Stimulated activated naive B cell treated with anti-CD40 and anti-IgM and Interleukin-4, amounts not matched to agents 10 μg/mL and 1 μg/mL and 100 μg/mL, for 72 hours (primary cell): ENCODE measurements at regions not wholly inside any gene's neighbourhood (a gene's known extent, or its start where the extent isn't known, plus 50 kb on each side); places are given as distances from the start of the nearest gene placed in this dataset.

Experiments used
- ATAC-seq, 2 donors: fragments of 150-1000 bp; cut with Tn5 transposase; replicated peaks; 2 replicates each; pipeline ENCODE4 v1.10.0; 2021; ENCODE audit warnings: moderate library complexity in 1 of 2
- DNase-seq: peaks from one replicate; pipeline ENCODE4 v3.0.0; 2021
- H3K27ac Mint-ChIP-seq: one replicate; pipeline ENCODE4 v1.8.0; 2022; ENCODE audit warnings: mild to moderate bottlenecking, mixed read lengths
- H3K27me3 Mint-ChIP-seq, 2 donors: one replicate each; pipeline ENCODE4 v1.8.0; 2022; ENCODE audit warnings: mixed read lengths in 2 of 2
- H3K36me3 Mint-ChIP-seq, 2 donors: one replicate each; pipeline ENCODE4 v1.8.0; 2022; ENCODE audit warnings: mixed read lengths in 2 of 2, mild to moderate bottlenecking in 1 of 2
- H3K4me1 Mint-ChIP-seq, 2 donors: one replicate each; pipeline ENCODE4 v1.8.0; 2022; ENCODE audit warnings: mixed read lengths in 2 of 2, mild to moderate bottlenecking in 1 of 2
- H3K4me3 Mint-ChIP-seq, 2 donors: one replicate each; pipeline ENCODE4 v1.8.0; 2022; ENCODE audit warnings: mild to moderate bottlenecking in 2 of 2, mixed read lengths in 2 of 2, moderate library complexity in 1 of 2
- H3K9me3 Mint-ChIP-seq, 2 donors: one replicate each; pipeline ENCODE4 v1.8.0; 2022; ENCODE audit warnings: mixed read lengths in 2 of 2, mild to moderate bottlenecking in 1 of 2

DNA sequence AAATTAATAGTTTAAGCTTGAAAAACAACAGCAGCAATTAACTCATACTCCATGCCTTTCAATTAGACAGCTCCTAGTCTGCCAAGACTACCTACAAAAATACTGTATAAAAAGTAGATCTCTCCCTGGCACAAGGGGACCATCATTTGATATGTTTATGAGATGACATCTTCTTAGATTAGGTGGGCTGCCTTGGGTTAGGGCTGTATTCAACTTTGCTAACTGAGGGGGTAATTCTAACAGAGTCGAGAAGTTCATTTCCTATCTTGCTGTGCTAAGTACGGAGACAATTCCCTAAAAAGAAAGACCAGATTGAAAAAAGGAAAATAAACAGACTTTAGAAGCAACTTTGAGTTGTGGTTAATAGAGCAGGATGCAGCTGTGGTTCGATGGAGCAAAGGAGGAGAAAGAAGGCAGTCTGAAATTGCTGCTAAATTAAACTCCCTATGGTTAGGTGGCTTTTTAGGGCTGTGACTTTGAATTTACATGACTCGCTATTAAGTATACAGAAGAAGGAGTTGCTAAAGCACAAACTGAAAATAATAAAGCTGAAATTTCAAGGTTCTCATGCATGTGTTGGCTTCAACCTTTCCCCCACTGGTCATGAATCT, 75.4 kb downstream of the CDC7 start:
- Mint-ChIP-seq H3K27me3 (peaks cover 0 to 8% of the 10 kb centered on the region in 2 donors), H3K4me3 (no peak overlapping the region), H3K9me3 (peaks cover 0 to 3% of the 10 kb centered on the region in 2 donors), H3K27ac (no peak overlapping the region), H3K4me1 (peaks cover 26 to 36% of the 10 kb centered on the region in 2 donors), H3K36me3 (no peaks in the 10 kb centered on the region)
- ATAC-seq (no peak), DNase-seq (no peak)

DNA sequence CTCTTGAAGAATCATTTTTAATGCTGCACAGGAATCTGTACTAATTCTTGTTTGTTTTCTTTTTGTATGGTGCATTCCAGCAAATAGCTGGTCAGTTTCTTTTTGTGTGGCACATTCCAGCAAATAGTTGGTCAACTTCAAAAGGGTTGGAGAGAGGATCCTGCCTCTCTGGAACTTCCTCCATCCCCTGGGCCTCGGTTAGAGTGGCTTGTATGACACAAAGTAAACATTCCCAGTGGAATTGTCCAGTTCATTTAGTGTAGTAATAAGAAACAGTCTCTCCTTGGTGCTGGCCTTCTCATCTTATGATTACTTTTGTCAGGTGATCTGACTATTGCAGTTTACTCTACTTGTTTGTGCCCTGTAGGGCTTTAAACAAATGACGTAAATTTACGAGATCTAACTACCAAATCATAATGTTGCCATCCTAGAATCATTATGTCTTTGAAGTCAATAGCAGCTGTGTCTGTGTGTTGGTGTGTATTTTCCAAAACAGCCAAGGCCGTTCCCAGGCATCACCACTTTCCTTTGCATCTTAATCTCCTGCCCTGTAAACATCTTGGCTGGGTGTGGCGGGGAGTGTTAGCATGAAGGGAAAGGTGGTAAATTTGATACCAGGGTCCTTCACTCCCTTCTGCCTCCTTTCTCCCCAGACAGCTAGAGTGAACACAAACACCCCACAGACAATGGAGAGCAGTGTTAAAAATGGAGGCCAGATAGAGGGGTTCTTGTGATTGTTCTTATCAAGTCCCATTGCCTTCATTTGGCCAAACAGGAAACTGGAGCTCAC, 77.9 kb downstream of the CDC7 start:
- DNase-seq (no peak), ATAC-seq (no peak)
- Mint-ChIP-seq H3K4me1 (peaks cover 12 to 19% of the 10 kb centered on the region in 2 donors), H3K36me3 (no peaks in the 10 kb centered on the region), H3K9me3 (peaks cover 0 to under 1% of the 10 kb centered on the region in 2 donors), H3K27ac (no peak overlapping the region), H3K4me3 (no peak overlapping the region), H3K27me3 (peaks cover 0 to 5% of the 10 kb centered on the region in 2 donors)

DNA sequence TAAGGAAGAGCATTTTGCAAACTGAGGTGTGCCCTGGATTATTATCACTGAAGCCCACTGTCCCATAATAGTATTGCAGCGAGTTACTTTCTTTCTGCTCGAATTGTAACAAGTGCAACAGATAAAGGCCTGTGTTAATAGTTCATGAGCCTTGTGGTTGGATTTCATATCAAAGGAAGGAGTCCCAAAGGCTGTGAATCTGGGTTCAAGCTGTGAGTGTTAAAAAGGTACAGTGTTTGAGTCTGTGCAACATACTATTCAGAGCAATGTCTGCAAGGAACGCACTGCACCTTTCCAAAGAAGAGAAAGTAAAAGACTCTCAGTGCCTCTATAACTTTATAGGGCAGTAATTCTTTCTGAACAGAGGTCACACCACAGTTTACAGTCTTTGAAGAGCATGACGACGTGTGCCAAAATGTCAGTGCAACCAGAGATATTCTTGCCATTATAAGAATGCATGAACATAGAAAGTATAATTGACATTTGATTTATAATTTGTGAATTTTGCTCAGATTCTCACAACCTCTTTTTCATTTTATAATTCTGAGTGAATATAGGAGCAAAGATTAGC, 79.1 kb downstream of the CDC7 start:
- no peak for DNase-seq
- no peak overlapping the region for H3K4me3 Mint-ChIP-seq
- H3K27ac Mint-ChIP-seq, result no peak overlapping the region
- H3K36me3 Mint-ChIP-seq, result no peaks in the 10 kb centered on the region
- ATAC-seq, result no peak
- H3K9me3 Mint-ChIP-seq, result no peaks in the 10 kb centered on the region
- peaks cover 12 to 19% of the 10 kb centered on the region in 2 donors for H3K4me1 Mint-ChIP-seq
- H3K27me3 Mint-ChIP-seq, result peaks cover 0 to 5% of the 10 kb centered on the region in 2 donors

DNA sequence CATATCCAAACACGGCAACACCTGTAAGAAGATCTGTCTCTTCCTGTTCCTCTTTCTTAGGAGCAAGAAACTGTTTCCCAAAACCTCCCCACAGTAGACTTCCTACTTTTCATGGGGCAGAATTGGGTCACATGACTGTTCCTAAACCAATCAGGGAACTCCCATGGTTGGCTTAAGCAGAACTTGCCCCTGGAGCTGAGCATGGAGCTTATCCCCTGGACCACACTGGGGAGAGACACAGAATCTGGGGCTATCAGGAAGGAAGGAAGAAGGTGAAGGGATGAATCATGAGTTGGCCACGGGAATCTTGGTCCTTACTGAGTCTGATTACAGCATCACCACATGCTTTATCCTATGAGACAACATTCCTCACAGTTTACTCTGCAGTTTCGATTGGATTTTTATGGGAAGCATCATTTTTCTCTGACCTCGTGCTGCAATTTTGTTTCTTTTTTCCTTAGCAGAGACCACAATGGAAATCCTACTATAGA, 81.8 kb downstream of the CDC7 start:
- Mint-ChIP-seq H3K4me1 (peaks cover 5 to 8% of the 10 kb centered on the region in 2 donors), H3K9me3 (no peaks in the 10 kb centered on the region), H3K27ac (no peak overlapping the region), H3K27me3 (peaks cover 0 to 10% of the 10 kb centered on the region in 2 donors), H3K4me3 (no peak overlapping the region), H3K36me3 (no peaks in the 10 kb centered on the region)
- no peak for ATAC-seq
- DNase-seq, result no peak

DNA sequence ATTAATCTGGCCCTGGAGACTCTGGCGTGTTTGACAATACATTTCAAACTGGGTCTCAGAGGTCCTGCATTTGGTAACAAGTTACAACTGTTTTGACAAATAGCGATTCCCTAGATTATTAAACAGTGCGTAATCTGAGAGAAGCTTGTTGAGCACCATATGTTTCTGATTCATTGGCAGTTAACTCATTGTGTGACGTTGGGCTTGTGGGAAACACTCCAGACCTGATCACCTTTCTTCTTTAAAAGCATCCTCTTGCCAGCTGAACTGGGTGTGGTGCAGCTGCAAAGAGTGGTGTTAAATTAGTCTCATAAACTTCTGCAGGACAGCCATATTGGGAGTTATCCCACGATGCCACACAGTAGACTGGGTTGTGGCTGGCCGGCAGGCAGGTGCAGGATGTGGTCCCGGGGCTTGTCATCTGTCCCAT, 82.7 kb downstream of the CDC7 start:
- ATAC-seq (no peak), DNase-seq (no peak)
- peaks cover 2 to 10% of the 10 kb centered on the region in 2 donors for H3K27me3 Mint-ChIP-seq
- peaks cover 0 to under 1% of the 10 kb centered on the region in 2 donors for H3K9me3 Mint-ChIP-seq
- no peak overlapping the region for H3K4me3 Mint-ChIP-seq
- peaks cover 0 to under 1% of the 10 kb centered on the region in 2 donors for H3K36me3 Mint-ChIP-seq
- H3K4me1 Mint-ChIP-seq, result peaks cover 5 to 7% of the 10 kb centered on the region in 2 donors
- no peak overlapping the region for H3K27ac Mint-ChIP-seq

DNA sequence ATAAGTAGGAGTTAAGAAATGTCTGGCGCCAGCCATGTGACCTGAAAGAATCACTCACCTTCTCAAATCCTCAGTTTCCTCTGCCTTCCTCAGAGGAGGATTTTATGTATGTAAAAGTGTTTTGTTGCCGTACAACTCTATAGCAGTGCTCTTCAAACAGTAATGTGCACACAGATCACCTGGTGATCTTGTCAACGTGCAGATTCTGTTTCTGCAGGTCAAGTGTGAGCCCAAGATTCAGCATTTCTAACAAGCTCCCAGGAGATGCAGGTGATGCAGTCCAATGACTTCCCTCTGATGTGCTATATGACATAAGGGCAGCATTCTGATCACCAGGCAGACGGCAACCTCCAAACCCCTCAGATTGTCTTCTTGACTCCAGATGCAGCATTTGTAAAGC, 83.7 kb downstream of the CDC7 start:
- H3K36me3 Mint-ChIP-seq, result peaks cover 0 to 2% of the 10 kb centered on the region in 2 donors
- DNase-seq (no peak), ATAC-seq (no peak)
- H3K27me3 Mint-ChIP-seq, result peaks cover 5 to 10% of the 10 kb centered on the region in 2 donors
- H3K9me3 Mint-ChIP-seq, result peaks cover 0 to 1% of the 10 kb centered on the region in 2 donors
- peaks cover 5 to 7% of the 10 kb centered on the region in 2 donors for H3K4me1 Mint-ChIP-seq
- H3K27ac Mint-ChIP-seq, result no peak overlapping the region
- no peak overlapping the region for H3K4me3 Mint-ChIP-seq

DNA sequence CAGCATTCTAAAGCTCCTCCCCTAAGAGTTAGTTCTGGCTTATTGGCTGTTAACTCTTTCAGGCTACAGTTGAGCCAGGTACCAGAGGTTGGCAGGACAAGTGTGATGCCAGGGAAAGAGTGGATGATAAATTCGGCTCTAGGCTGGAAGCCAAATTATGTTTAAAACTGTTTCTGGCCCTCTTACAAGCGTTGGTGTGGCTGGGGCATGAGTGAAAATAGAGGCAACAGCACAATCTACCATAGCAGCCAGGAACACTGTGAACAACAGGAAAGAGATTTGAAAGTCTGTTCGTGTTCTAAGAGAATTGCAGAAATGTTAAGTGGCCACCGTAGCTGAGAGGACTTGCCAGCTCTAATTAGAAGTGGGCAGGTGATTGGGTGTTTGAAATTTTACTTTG, 84.2 kb downstream of the CDC7 start:
- no peak overlapping the region for H3K4me3 Mint-ChIP-seq
- no peak overlapping the region for H3K27ac Mint-ChIP-seq
- ATAC-seq (no peak), DNase-seq (no peak)
- H3K9me3 Mint-ChIP-seq, result peaks cover 0 to 1% of the 10 kb centered on the region in 2 donors
- peaks cover 10% of the 10 kb centered on the region in 2 donors for H3K27me3 Mint-ChIP-seq
- peaks cover 0 to 2% of the 10 kb centered on the region in 2 donors for H3K36me3 Mint-ChIP-seq
- peaks cover 5 to 7% of the 10 kb centered on the region in 2 donors for H3K4me1 Mint-ChIP-seq

DNA sequence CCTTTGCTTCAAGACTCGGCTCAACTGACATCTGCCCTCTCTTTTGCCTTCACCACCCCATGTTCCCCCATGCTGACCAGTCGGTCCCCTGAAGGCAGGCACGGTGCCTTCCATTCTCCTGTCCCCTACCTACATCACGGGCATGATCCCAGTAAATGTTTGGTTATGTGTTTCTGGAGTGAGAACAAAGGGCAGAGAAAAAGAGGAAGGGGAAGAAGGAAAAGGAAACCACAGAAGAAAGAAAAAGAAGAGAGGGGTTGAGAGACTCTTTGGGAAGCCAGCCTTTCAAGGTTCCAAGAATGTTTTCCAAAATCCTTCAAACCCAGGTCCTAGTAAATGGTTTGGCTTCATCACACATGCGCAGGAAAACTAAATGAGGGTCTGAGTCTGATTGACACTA, 84.9 kb downstream of the CDC7 start:
- H3K27me3 Mint-ChIP-seq, result peaks cover 5 to 10% of the 10 kb centered on the region in 2 donors
- H3K36me3 Mint-ChIP-seq, result peaks cover 0 to 2% of the 10 kb centered on the region in 2 donors
- no peak overlapping the region for H3K27ac Mint-ChIP-seq

DNA sequence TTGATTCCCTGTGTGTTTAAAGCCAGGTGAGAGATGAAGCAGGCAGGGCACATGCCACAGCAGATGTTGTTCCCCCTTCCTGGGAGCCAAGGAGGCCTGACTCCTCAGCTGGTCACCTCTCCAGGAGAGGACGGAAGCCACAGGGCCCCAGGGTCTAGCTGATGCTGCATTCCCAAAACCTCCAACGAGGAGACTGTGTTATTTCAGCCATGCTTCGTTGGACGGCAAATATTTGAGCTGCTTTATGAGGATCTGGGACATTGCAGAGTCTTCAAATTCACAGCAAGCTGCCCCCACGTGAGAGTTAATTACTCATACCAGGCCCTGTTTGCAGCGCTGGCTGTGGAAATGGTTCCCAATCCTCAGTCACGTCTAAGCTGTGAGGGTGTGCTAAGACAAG, 85.3 kb downstream of the CDC7 start:
- Mint-ChIP-seq H3K9me3 (peaks cover 0 to 1% of the 10 kb centered on the region in 2 donors), H3K4me1 (peaks cover 7 to 11% of the 10 kb centered on the region in 2 donors)
- no peak for ATAC-seq

More for the DNA sequence above, 84.9 kb downstream of the CDC7 start:
- ATAC-seq (no peak), DNase-seq (no peak)
- H3K4me3 Mint-ChIP-seq, result no peak overlapping the region
- H3K4me1 Mint-ChIP-seq, result peaks cover 5 to 7% of the 10 kb centered on the region in 2 donors
- H3K9me3 Mint-ChIP-seq, result peaks cover 0 to 1% of the 10 kb centered on the region in 2 donors

DNA sequence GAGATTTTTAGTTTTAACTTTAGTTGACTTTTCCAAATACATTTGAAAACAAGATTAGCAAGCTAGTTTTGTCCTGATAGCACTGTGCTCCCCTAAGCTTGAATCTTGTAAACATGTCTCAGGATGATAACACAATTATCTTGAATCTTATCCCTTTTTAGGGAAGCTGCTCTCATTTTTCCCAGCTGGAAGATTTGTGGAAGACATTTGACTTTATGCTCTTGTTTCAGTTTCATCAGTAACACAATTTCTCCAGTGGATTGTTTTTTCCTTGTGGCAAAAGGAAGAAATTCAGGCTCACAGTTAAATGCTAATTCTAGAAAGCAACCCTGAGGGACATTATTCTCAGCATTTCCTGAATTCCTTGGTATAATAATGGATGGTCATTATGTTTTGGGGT, 88.8 kb downstream of the CDC7 start:
- ATAC-seq, result no peak

More for the DNA sequence above, 85.3 kb downstream of the CDC7 start:
- H3K36me3 Mint-ChIP-seq, result peaks cover 0 to 2% of the 10 kb centered on the region in 2 donors
- H3K4me3 Mint-ChIP-seq, result no peak overlapping the region
- DNase-seq, result no peak
- H3K27ac Mint-ChIP-seq, result no peak overlapping the region
- peaks cover 5 to 13% of the 10 kb centered on the region in 2 donors for H3K27me3 Mint-ChIP-seq

DNA sequence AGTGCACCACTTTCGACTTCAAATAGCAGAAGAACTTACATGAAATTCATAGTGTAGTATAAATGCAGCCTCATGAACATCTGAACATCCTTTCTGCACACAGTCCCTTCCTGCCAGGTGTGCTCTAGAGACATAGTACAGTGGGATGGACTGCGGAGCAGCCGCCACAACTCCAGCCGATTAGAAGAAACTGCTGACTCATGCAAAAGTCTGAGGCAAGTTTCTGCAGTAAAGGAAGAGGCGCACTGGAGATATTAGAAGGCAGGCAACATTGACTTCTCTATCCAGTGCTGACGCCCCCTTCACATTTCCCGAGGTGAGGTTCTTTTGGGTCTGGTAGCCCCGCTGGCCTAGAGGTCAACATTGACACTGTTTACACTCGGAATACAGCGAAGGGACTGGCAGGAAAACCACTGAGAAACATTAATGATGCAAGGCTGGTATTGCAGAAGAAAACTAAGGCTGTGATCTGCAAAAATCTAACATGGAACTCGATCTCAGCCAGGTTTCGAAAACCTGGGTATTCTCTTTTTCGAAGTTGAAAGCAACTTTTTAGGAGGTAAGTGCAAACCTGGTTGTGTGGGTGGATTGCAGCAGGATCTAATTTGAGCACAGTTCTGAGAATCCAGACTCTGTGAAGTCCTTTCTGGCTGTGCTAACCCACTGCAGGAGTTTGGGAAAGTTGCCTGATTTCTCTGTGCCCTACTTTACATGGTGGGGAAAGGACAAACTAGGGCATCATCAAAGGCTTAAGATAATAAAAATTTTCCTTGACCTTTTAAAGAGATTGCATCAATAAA, 90.7 kb downstream of the CDC7 start:
- Mint-ChIP-seq H3K27me3 (peaks cover 6 to 18% of the 10 kb centered on the region in 2 donors), H3K9me3 (peaks cover 0 to 1% of the 10 kb centered on the region in 2 donors), H3K36me3 (peaks cover 0 to 2% of the 10 kb centered on the region in 2 donors), H3K27ac (no peak overlapping the region), H3K4me1 (peaks cover 9 to 11% of the 10 kb centered on the region in 2 donors), H3K4me3 (peak overlapping the region in 1 of 2 donors; percentile 50)
- ATAC-seq (peak in 1 of 2 donors; percentile 14), DNase-seq (no peak)

More for the DNA sequence above, 88.8 kb downstream of the CDC7 start:
- Mint-ChIP-seq H3K9me3 (peaks cover 0 to 1% of the 10 kb centered on the region in 2 donors), H3K27ac (no peak overlapping the region), H3K36me3 (peaks cover 0 to 2% of the 10 kb centered on the region in 2 donors), H3K4me3 (no peak overlapping the region), H3K27me3 (peaks cover 11 to 18% of the 10 kb centered on the region in 2 donors), H3K4me1 (peaks cover 15 to 18% of the 10 kb centered on the region in 2 donors)
- no peak for DNase-seq

DNA sequence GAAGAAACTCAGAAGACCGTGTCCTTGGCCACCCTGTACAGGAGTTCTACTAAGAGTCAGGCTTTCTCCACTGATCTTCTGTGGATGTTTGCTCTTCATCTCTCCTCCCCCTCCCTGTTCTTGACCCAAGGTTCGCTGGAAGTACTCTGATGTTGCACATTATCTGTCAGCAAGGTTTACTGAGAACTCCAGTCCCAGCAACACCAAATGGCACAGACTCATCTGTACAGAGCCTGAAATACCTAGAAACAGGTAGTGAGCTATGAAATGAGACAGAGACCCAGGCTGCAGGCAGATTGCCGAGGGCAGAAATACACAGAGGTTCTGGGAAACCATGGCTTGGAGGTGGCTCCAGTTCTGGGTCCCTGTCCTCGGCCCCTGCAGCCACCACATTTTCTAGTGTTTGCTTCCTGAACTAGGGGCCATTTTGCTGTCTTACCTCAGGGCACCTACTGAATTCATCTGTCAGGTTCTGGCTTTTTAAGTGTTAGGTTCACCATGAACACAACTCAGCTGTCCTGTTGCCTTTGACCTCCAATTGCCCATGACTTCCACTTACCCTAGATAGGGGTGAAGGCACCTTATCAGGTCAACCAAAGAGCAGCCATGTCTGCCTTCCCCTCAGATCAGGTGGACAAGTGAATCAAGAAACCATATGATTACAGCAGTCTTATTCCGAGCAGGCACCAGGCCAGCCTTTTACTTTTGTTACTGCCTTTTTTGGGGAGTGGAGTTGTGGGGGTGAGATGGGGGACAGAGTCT, 92.2 kb downstream of the CDC7 start:
- Mint-ChIP-seq H3K27ac (peak overlapping the region; percentile 42), H3K9me3 (peaks cover 0 to 1% of the 10 kb centered on the region in 2 donors), H3K36me3 (peaks cover 0 to 2% of the 10 kb centered on the region in 2 donors), H3K27me3 (peaks cover 6 to 18% of the 10 kb centered on the region in 2 donors), H3K4me3 (no peak overlapping the region), H3K4me1 (peaks cover 9 to 11% of the 10 kb centered on the region in 2 donors)
- DNase-seq (no peak), ATAC-seq (no peak)

DNA sequence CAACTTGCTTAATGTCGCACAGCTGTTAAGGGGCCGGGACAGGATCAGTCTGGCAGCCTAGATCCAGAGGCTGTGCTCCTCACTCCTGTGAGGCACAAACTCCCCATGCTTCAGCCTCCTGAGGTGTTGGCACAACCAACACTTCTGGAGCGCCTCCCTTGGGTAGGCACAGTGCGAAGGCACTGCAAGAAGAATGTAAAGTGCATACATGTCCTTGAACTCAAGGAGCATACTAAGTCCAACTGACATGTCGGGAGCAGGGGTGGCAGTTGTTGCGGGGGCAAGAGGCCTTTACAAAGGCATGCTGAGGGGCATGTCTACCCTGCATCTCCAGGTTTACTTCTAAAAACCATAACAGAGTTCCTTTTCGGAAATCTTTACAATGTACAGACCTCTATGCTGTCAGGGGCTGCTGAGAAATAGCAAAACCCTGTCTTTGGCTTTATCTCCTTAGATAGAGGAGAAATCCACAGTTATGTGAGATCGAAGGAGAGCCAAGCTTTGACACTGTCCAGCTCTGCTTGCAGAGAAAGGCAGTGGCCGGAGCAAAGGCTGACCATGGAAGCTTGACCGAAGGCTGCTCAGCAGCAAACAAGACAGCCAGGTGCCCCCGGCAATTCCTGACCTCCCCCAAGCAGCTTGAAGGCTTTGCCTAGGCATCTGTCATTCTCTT, 93.9 kb downstream of the CDC7 start:
- no peak overlapping the region for H3K4me3 Mint-ChIP-seq
- no peaks in the 10 kb centered on the region for H3K36me3 Mint-ChIP-seq
- DNase-seq, result no peak
- H3K9me3 Mint-ChIP-seq, result no peaks in the 10 kb centered on the region
- ATAC-seq, result no peak
- H3K27ac Mint-ChIP-seq, result no peak overlapping the region
- peaks cover 6 to 11% of the 10 kb centered on the region in 2 donors for H3K27me3 Mint-ChIP-seq
- peaks cover 9 to 11% of the 10 kb centered on the region in 2 donors for H3K4me1 Mint-ChIP-seq
